NCI-H1048 (cell line): ENCODE measurements at regions not wholly inside any gene's neighbourhood (a gene's known extent, or its start where the extent isn't known, plus 50 kb on each side); places are given as distances from the start of the nearest gene placed in this dataset.

Experiments
- DNase-seq: peaks from one replicate; lab custom pipeline; 2025; lab: John Stamatoyannopoulos, UW

DNA sequence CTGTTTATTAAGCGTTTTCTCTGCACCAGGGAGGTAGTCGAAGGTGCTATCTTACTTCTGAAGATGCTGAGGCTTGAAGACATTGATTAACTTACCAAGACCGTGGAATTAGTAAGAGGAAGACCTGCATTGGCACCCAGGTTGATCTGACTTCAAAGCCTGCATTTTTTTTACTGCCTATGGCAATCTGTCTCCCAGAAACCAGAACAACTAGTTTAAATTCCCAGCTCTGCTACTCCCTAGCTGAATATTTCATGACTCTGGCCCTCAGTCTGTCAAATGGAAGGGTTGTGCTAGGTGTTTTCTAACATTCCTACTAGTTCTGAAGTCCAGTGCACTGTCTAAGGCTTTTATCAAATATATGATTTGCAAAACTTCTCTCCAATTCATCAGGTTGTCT is 52.0 kb upstream of the GRAMD1B start:
- no peak for DNase-seq

DNA sequence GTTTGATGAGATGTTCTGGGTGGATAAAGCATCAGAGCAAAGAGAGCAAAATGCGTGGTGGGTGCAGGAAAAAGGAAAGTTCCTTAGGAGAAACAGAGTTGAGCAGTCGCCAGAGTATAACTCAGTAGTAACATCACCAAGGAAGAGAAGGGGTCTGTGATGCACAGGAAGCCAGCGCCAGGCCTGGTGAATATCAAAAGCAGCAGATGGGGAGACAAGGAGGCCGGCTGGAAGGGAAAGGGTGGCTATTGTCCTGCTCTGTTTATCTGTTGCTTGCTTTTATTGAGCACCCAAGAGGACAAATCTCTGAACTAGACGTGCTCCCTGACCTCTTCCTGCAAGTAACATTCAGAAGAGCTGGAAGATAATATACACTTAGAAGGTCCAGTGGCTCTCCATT is 52.7 kb upstream of the GRAMD1B start:
- no peak for DNase-seq

DNA sequence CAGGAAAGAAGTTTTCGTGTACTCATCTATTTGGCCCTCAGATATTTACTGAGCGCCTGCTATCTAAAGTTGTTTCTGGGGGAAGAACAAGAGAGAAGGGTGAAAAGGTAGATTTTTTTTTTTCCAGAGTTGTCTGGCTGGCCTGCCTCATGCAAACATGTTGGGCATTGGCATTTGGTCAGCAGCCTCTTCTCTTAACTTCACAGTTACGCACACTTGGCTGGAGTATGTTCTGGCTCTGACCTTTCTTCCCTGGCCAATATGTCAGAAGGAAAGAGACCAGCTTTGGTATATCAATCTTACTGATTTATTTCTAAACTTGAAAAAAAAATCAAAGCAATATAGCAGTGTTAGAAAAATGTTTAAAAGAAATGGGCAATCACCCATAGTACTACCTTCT is 54.2 kb upstream of the GRAMD1B start:
- DNase-seq: no peak

DNA sequence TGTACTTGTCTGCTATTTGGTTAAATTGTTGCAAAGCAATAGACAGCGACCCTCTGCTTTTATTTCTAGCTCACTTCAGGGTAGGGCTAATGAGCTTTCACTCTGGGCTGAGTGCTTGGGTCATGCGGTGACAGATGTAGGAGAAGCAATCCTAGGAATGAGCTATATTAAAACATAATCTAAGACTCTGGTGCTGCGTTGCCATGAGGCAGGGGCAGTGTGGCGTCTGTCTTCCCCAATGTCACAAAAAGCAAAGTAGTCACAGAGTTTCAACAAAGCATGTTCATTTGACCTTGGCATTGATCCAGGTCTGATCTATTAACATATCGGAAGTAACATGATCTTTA is 55.5 kb upstream of the GRAMD1B start:
- DNase-seq: no peak

DNA sequence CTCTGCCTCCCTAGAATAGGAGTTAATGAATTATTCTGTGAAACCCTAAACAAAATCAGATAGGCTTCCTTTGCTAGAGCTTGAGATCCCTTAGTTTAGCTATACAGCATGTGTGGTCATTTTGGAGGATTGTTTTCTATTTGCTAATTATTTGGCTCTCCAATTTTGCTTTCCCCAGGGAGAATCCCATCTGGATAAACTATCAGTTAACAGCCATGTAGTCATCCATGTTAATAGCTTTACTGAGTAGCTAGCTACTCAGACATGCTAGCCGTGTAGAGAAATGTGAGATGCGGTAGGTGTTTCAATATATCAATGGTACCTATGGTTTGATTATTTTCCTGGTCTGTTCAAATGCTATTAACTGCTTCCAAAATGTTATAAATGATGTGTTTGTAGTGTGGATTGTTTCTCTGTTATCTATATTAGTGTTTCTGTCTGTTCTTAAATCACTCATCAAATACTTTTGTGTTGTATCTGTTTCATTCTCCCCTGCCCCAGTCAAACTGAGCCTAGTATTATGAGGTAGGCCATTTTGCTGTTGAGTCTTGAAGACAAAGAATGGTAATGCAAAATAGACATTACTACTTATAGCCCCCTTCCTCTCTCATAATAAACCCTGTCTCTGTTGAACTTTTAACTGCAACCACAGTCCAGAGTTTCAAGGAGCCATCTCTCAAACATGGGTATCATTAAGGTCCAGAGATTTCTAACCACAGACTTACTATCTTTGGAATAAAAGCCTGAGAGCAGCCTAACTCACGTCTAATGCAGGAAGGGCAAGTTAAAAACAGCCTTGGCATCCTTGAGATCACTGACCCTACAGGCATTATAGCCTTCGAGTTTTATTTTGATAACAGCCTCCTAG is 56.1 kb upstream of the GRAMD1B start:
- DNase-seq: no peak

DNA sequence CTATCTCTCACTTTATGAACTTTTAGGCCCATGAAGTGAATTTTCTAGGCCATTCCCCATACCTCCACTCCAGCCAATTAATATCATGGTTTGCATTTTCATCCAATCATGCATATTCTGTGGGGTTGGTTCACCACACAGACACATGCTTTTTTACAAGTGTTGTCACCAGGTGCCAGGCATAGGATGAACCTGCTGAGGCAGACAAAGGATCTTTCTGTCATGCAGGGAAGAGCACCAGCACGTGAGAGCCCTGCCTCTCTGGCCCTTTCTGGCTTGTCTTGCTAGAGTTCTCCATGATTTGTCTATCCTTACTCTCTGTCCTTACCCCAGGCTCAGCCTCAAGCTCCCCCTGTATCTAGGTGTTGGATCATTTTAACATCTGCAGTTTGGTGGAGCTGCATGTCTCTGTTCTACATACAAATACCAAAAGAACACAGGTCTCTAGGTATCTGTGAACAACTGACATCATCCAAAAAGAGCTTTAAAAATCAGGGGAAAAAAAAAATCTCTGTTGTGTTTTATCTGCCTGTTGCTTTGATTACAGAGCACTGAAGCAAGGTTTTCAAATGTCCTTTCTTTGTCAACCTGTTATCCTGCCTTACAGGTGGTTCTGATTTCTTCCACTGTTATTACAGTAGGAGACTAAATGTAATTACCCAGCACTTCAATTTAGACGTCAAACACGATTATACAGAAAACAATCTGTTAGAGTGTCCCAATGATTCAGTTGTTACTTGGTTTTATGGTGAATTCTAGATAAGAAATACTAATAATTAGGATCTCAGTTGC is 58.4 kb upstream of the GRAMD1B start:
- no peak for DNase-seq

DNA sequence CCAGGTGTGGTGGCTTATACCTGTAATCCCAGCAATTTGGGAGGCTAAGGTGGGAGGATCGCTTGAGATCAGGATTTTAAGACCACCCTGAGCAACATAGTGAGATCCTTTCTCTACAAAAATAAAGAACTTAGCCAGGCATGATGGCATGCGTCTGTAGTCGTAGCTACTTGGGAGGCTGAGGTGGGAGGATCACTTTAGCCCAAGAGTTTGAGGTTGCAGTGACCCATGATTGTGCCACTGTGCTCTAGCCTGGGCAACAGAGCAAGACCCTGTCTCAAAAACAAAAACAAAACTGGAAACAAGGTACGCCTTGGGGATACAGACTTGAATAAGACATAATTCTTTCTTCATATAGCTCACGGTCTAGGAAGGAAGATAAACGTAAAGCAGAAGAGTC is 63.1 kb upstream of the GRAMD1B start:
- no peak for DNase-seq

DNA sequence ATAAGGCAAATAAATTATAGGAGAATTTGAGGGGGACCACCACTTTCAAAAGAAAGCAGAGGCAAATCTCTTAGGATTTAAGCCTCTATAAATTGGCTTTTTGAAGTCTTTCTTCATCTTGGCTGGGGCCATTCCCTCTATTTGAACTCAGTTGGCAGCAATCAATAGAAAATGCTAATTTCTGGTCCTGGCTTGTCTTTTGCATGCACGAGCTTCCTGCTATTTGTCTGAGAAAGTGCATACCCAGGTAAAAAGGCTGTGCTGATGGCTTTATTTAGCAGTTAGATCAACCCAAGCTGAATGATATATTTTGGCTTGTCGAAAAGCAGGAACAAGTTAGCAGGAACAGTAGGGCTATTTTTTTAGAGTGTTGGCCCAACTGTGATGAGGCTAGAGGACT is 64.1 kb upstream of the GRAMD1B start:
- DNase-seq: no peak

DNA sequence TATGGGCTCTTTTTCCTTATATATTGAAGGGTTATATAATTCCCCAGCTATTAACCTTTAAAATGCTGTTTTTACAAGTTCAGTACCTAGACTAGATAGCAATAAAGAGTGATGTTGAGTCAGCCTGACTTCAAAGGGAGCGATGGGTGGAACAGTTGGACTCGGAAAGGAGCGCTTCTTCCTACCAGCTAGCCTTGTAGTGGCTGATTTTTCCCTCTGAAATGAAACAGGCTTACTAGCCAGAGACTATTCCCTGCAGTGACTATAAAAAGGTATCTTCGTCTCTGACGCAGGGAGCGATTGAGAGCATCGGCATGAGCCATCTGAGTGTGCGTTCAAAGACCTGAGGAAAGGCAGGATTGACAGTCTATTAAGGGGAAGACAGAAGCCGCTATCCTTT is 66.0 kb upstream of the GRAMD1B start:
- no peak for DNase-seq

DNA sequence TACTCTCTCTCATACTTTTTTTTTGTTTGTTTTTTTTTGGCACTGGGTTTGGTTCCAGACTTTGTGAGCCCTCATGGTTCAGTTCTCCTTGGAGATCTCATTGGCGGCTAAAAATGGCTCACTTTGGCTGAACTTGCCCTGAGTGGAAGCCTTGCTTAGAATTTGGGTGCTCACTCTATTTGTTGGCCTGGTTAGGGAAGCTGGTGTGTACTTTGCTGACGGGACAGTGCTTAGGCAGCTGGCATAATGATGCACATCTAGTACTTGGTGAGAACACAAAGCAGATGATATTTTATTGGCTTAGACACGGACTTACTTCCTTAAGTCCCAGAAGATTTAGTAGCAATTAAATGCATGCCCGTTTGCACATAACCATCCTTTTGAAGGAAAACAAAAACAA is 66.5 kb upstream of the GRAMD1B start:
- DNase-seq: no peak

DNA sequence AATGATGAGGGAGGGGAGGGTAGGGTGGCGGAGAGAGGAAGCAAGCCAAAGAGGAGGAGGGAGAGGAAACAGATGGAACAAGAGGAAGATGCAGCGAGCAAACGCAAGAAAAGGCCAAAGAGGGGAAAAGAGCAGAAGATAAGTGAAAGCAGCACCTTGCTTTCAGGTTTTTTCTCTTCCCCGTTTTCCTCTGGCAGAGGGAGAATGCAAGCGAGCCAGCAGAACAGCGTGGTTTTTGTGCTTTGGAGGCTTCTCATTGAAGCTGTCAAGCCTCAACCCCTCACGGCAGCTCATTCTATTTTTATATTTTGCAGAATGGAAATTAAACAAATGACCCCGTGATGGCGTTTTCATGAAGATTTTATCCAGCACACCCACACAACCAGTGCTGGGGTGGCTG is 67.1 kb upstream of the GRAMD1B start:
- no peak for DNase-seq

DNA sequence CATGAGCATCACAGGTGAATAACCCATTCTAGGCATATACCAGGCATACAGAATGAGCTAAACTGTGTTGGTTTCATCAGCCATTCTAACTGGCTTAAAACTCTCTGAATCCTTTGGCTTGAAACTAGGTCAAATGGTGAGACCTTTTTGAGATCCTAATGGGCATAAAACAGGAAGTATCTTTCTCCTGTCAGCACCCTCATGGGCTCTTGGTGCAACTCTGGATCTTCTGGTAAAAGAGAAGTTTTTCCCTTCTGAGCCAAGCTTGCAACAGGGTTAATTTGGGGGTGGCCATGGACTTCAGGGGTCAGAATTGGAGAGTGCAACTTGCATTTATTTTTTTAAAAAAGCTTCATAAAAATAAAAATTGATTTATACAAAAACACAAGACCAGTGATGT is 67.9 kb upstream of the GRAMD1B start:
- DNase-seq: no peak

DNA sequence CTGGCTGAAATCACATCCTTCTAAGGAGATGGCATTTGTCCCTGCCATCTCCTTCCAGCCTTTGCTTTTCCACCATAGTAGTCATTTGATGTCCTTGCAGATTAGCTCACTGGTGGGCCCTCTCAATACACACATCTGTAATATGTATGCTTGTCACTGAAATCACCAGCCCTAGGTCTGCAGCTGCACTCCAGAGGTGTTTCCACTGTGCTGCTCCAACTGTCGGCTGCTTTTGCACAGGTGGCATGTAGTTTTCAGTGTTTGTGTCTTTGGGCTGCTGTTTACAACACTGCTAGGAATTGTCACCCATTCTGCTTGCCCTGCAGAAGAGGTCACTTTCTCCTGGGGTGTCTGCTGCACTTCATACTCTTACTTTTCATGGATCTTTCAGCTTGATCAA is 69.0 kb upstream of the GRAMD1B start:
- DNase-seq: no peak

DNA sequence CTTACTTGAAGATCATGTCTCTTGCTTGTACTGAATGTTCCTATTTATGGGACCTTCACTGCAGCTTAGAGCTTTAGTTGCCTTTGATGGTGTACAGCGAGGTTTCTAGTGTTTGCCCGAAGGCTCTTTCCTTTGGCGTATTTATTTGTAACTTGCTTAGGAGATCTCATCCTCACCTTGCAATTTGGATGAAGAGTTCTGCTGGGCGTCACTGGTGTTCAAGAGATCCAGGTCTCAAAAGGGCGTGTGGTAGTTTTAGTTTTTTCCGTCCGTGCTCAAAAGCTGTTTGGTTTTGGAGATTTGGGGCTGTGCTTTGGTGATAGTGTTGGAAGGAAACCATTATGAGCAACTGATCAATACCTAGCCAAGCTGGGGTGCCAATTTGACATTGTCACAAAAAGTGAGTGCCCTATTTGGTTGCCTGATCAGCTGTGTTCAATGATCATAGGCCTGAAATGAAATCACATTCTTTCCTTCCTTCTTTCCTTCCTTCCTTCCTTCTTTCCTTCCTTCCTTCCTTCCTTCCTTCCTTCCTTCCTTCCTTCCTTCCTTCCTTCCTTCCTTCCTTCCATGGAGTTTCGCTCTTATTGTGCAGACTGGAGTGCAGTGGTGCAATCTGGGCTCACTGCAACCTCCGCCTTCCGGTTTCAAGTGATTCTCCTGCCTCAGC is 69.7 kb upstream of the GRAMD1B start:
- DNase-seq: no peak

DNA sequence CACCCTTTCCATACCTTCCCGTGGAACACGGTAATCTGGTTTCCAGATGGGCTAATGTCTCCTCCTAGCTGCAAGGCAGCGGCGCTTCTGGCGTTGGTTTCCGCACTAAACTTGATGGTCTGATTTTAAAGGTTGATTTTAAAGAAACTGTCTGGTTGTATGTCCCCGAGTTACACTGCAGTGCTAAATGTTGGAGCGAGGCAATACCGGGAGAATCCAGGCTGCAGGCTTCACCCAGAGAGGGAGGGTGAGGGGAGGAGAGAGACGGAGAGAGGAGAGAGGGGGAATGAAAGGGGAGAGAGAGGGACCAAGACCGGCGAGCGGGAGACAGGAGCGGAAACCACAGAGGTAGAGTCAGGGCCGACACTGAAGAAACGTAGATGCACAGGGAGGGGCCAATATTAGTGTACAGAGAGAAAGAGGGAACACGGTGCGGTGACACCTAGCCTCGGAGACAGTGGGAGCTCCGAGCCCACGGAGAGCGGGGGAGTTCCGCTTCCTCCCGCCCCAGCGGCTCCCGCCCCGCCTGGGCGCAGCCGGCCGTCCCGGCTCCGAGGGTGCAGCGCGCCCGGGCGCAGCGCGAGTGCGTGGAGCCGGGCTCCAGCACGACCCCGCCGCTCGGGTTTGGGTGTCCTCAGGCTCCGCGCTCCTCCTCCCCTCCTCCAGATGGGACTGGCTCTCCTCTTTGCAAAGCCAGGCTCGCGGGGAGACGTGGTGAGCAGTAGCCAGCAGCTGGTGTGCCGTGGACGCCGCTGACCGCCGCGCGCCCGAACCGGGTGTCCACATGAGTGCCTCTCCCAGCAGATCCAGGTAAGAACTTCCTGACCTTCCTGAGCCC is 71.9 kb upstream of the GRAMD1B start:
- DNase-seq: no peak

DNA sequence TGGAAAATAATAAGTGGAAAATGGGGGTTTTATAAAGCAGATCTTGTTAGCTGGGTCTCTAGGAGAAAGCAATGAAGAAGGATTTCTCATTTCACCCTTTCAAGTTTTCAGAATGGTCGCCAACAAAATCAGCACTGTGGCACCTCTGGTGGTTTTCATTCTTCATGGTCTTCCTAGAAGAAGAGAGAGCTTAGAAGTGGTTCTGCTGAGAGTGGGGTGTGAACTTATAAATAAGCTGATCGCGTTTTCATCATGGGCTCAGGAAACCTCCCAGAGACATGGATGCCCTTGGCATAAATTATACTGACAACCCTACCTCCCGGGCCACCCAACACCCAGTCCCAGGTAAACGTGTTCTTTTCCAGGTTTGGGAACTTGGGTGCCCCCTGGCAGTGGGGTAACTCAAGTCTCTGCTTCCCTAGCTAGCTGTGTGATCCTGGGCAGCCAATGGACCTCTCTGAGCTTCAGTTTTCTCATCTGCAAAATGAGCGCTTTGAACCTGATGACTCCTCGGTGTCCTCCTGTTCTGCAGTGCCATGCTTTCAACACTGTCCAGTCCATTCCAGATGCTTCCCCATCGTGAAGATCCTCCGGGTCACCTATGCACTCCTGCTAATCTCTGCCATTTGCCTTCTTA is 72.6 kb upstream of the GRAMD1B start:
- DNase-seq: no peak

DNA sequence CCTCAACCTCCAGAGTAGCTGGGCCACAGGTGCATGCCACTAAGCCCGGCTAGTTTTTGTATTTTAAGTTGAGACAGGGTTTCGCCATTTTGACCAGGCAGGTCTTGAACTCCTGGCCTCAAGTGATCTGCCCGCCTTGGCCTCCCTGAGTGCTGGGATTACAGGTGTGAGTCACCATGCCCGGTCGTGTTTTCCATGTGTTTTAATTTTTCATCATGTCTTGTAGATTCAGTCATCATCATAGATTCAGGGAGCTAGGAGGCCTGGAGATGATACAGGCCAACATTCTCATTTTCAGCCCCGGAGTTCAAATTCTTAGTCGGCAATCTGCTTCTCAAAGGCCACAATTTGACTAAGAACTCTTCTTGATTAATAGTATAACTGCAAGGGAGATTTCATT is 73.5 kb upstream of the GRAMD1B start:
- no peak for DNase-seq

DNA sequence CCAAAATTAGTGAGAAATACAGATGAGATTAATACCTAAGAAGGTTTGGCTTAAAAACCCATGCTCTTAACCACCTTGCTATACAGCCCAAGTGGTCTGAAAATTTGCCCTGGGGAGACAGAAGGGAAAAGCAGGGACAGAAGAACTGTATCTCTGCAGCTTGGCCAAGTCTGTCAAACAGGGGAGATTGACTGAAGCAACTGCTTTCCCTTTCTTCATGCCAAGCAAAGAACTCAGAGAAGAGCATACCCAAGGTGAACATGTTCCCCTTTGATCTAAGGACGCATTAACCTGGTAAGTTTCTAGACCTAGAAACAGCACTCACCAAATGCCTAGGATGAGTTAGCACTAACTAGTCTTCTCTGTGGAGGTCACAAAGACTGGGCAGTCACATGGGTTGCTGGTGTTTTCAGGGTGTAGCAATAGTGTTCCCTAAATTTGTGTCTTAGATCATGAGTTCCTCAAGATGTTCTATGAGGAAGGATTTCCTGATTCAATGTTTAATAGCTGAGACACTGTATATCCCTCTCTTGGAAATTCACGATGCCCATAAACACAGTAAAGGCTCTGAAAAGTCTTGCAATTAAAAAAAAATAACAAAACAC is 75.6 kb upstream of the GRAMD1B start:
- DNase-seq: no peak

DNA sequence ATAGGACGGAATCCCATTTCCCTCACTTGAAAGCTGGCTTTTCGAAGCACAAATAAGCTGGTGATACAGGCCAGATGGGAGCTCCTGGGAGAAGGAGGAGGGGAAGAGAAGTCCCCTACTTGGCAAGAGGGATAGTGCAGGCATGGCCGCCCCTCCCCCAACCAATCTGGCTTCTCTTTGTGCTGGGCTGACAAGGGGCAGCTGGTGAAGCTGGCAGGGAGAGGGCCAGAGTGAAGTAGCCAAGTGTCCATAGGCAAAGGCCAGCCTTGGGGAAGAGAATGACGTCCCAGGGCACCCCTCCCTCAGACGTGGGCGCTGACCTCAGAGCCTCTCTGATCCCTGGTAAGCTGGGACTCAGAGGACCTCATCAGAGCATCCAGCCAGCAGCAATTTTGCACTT is 78.7 kb upstream of the GRAMD1B start:
- DNase-seq: no peak

DNA sequence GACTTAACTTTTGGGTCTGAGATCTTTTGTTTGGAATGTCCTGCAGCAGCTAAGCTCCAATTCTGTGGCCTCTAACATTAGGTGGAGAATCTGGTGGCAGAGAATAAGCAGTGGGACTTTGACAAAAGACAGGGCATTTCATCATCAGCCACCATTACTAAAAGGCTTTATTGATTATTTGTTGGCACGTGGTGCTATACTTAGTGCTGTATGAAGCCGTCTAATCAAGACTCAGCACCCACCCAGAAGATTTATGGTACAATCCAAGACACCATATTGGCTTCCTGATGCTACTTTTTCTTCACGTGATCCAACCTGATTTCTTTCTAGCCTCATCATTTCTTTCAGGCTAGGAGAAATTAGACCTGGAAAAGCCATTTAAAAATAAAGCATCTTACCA is 80.7 kb upstream of the GRAMD1B start:
- no peak for DNase-seq

DNA sequence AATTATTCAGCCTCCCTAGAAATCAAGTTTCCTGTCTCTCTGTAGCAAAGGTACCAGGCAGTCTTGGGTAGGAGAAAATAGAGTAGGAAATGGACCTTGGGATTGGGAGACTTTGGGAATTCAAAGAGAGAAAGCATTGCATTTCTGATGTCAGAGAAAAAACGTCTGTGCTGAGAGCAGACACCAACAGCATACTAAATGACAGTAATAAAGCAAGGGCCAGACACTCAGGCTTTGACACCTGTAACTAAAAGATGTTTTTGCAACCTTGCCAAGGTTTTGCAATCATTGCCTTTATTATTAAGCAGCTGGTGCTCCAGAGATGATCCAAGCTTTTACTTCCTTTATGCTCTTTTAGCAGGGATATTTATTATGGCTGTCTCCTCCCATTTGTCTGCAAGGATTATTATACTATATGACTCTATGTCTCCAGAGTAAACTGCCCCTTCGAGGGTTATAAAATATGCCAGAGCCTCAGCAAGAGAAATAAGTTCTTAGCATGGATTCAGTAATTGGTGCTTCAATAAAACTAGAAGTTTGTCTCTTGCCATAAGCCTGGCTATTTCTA is 85.2 kb upstream of the GRAMD1B start:
- no peak for DNase-seq
